ENCODE measurements at regions not wholly inside any gene's neighbourhood (a gene's known extent, or its start where the extent isn't known, plus 50 kb on each side); places are given as distances from the start of the nearest gene placed in this dataset.

DNA sequence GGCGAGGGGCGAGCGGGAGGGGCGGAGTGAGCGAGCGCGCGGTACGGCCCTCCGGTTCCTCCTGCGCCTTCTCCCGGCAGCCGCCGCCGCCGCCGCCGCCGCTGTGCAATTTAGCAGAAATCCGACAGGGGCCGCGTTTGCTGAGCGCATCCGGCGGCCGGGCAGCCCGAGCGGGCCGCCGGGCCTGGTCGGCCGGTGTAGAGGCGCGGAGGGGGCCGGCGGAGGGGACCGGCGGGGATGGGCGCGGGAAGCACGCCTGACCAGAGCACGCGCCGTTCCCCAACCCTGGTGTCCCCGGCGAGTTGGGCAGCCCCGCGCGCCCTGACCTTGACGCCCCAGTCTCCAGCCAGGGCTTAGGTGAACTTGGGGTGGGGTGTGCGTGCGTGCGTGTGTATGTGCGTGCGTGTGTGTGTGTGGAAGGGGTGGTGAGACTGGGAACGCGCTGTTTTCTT, 144.5 kb upstream of the ZNF536 start:
- Histone ChIP-seq H3K4me2 (ENCODE audit: control insufficient read depth, insufficient read depth) (peak overlapping the region; percentile 84), H3K27me3 (replicated peaks in 1 of 2; ENCODE audit: control insufficient read depth in 2 of 2, insufficient read depth in 2 of 2, low read length in 1 of 2) (peaks cover 8 to 23% of the 10 kb centered on the region in 2 experiments), H3K4me3 (peak overlapping the region; percentile 67), H2AFZ (ENCODE audit: control insufficient read depth, low read depth, low read length) (peak overlapping the region; percentile 34; the same call in 1 of the 2 replicates), H3K9ac (ENCODE audit: control insufficient read depth, insufficient read depth, low read length) (no peak overlapping the region), H3K4me1 (ENCODE audit: control insufficient read depth, insufficient read depth, low read length) (no peaks in the 10 kb centered on the region), H3K27ac (ENCODE audit: control insufficient read depth, insufficient read depth) (no peak overlapping the region), H3K36me3 (ENCODE audit: control insufficient read depth in 2 of 2, insufficient read depth in 2 of 2, low read length in 1 of 2) (no peaks in the 10 kb centered on the region), H4K20me1 (ENCODE audit: control insufficient read depth, insufficient read depth) (no peaks in the 10 kb centered on the region; the same call in 1 of the 2 replicates), H3K9me3 (replicated peaks; ENCODE audit: control insufficient read depth, insufficient read depth, low read length) (no peaks in the 10 kb centered on the region; the same call in 2 of the 3 replicates), H3K79me2 (ENCODE audit: control insufficient read depth, insufficient read depth, low read length) (no peaks in the 10 kb centered on the region)
- ChIA-PET POLR2A (no interaction called here), CTCF (no interaction called here), RAD21 (ENCODE audit: unreplicated experiment) (no interaction called here), SMC1A (ENCODE audit: uncharacterized antibody, unreplicated experiment) (no interaction called here)
- ATAC-seq (peak; percentile 87), FAIRE-seq (no peak), DNase-seq (ENCODE audit: low read depth, low spot score) (no peak)
- BruUV-seq (replicated peaks): no TSS peak
- 7% methylated on average over 45 of the region's 57 CpGs for WGBS (ENCODE audit: insufficient coverage, insufficient replicate concordance, low lambda C conversion rate, missing lambda C conversion rate)
- intact Hi-C loops (cut with micrococcal nuclease; ENCODE audit: unreplicated experiment) (loop anchor here (10.0 kb wide), 1 partner anchor 427 kb away; no protein-coding TSS in a partner anchor), in situ Hi-C loops (cut with MboI) (no loop called here)
- TF ChIP-seq SREBF2 (IDR thresholded peaks at IDR 0.05; ENCODE audit: low read length): no peak
- TF ChIP-seq HDAC6 (IDR thresholded peaks at IDR 0.05; ENCODE audit: unreplicated experiment): peak; percentile 62
- TF ChIP-seq TAF1 (IDR thresholded peaks at IDR 0.05; ENCODE audit: borderline replicate concordance, low read depth, low read length): no peak
- no peak for TF ChIP-seq BMI1 (IDR thresholded peaks at IDR 0.05; ENCODE audit: borderline replicate concordance)
- TF ChIP-seq, protein P1, sequence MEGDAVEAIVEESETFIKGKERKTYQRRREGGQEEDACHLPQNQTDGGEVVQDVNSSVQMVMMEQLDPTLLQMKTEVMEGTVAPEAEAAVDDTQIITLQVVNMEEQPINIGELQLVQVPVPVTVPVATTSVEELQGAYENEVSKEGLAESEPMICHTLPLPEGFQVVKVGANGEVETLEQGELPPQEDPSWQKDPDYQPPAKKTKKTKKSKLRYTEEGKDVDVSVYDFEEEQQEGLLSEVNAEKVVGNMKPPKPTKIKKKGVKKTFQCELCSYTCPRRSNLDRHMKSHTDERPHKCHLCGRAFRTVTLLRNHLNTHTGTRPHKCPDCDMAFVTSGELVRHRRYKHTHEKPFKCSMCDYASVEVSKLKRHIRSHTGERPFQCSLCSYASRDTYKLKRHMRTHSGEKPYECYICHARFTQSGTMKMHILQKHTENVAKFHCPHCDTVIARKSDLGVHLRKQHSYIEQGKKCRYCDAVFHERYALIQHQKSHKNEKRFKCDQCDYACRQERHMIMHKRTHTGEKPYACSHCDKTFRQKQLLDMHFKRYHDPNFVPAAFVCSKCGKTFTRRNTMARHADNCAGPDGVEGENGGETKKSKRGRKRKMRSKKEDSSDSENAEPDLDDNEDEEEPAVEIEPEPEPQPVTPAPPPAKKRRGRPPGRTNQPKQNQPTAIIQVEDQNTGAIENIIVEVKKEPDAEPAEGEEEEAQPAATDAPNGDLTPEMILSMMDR (IDR thresholded peaks at IDR 0.05 in 2 of 3, conservative IDR thresholded peaks at IDR 0.05 in 1 of 3; ENCODE audit: control insufficient read depth in 2 of 3, extremely low read depth in 1 of 3, insufficient read depth in 1 of 3, low read depth in 3 of 3, low read length in 3 of 3): peak; percentile 16 to 42 (median 37); a peak in 4 of 6 replicates
- no peak for TF ChIP-seq CREB1 (IDR thresholded peaks at IDR 0.05; ENCODE audit: low read depth)
- no peak for TF ChIP-seq DPF2 (IDR thresholded peaks at IDR 0.05)
- TF ChIP-seq NFXL1 (IDR thresholded peaks at IDR 0.05; ENCODE audit: borderline replicate concordance): no peak
- TF ChIP-seq POU2F2 (IDR thresholded peaks at IDR 0.05; ENCODE audit: borderline replicate concordance, low read depth, low read length): no peak
- TF ChIP-seq ZNF217 (IDR thresholded peaks at IDR 0.05): no peak
- TF ChIP-seq, protein P2, sequence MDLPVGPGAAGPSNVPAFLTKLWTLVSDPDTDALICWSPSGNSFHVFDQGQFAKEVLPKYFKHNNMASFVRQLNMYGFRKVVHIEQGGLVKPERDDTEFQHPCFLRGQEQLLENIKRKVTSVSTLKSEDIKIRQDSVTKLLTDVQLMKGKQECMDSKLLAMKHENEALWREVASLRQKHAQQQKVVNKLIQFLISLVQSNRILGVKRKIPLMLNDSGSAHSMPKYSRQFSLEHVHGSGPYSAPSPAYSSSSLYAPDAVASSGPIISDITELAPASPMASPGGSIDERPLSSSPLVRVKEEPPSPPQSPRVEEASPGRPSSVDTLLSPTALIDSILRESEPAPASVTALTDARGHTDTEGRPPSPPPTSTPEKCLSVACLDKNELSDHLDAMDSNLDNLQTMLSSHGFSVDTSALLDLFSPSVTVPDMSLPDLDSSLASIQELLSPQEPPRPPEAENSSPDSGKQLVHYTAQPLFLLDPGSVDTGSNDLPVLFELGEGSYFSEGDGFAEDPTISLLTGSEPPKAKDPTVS (IDR thresholded peaks at IDR 0.05; ENCODE audit: low read depth, low read length): no peak
- no peak for TF ChIP-seq YY1 (IDR thresholded peaks at IDR 0.05; ENCODE audit: low read depth, low read length)
- TF ChIP-seq RAD21 (IDR thresholded peaks at IDR 0.05; ENCODE audit: insufficient read depth, low read depth, low read length): peak; percentile 36
- TF ChIP-seq NFIC (IDR thresholded peaks at IDR 0.05; ENCODE audit: low read depth, low read length): no peak
- no peak for TF ChIP-seq SIX5 (IDR thresholded peaks at IDR 0.05; ENCODE audit: low read depth, low read length, severe bottlenecking)
- TF ChIP-seq CBX5 (IDR thresholded peaks at IDR 0.05; ENCODE audit: low read depth): 0 out of 2 replicates have a peak, but pooled peaks have one; percentile 33
- TF ChIP-seq BRCA1 (IDR thresholded peaks at IDR 0.05; ENCODE audit: low read depth, low read length): no peak
- TF ChIP-seq EP300 (IDR thresholded peaks at IDR 0.05; ENCODE audit: borderline replicate concordance in 1 of 2, control insufficient read depth in 1 of 2, low read depth in 2 of 2, low read length in 2 of 2): no peak
- no peak for TF ChIP-seq TCF7 (IDR thresholded peaks at IDR 0.05; ENCODE audit: borderline replicate concordance)
- TF ChIP-seq, protein P3, sequence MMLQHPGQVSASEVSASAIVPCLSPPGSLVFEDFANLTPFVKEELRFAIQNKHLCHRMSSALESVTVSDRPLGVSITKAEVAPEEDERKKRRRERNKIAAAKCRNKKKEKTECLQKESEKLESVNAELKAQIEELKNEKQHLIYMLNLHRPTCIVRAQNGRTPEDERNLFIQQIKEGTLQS (IDR thresholded peaks at IDR 0.05; ENCODE audit: borderline replicate concordance, extremely low read depth, low read depth, low read length): no peak
- TF ChIP-seq SMAD1 (IDR thresholded peaks at IDR 0.05; ENCODE audit: low read depth, partially characterized antibody): no peak
- no peak for TF ChIP-seq POLR2A (IDR thresholded peaks at IDR 0.05; ENCODE audit: low read depth, low read length)
- TF ChIP-seq PML (IDR thresholded peaks at IDR 0.05; ENCODE audit: low read length): no peak
- no peak for TF ChIP-seq POLR2AphosphoS5 (IDR thresholded peaks at IDR 0.05; ENCODE audit: low read length)
